ENCODE measurements at regions not wholly inside any gene's neighbourhood (a gene's known extent, or its start where the extent isn't known, plus 50 kb on each side); places are given as distances from the start of the nearest gene placed in this dataset.

DNA sequence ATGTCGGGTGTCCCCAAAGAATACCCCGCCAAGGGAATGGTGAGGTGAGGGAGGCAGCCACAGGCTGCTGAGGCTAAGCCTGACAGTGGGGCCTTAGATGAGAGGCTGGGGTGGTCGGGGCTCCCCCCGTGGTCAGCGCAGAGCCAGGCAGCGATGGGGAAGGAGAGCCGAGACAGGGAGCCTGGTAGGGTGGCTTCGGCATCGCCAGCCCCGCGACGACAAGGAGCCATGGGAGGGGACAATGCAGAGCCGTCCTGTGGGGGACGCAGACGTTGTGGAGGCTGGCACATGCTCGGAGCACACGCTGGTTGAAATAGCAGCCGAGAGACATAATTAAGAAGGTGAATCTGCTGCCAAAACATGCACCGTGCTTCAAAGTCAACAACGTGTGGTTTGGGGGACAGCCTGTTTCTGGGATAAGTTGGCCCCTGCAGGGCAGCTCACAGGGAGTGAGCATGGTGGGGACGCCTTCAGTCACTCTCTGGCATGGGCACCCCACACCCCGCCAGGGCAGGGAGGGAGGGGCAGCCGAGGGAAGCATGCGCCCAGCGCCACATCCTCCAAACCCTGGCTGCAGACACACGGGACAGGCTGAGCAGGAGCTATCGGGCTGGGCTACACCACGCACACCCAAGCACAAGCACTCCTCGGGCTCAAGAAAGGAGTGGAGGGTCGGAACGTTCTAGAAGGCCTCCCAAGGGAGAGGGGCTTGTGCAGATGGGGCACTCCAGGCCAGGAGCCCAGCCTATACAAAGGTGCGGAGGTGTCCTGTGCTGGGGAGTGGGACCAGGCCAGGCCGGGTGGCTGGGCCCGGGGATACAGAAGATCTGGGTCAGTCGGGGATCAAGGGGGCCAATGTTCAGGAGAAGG is 66.6 kb upstream of the C14orf180 start:
- TF ChIP-seq EZH2 (IDR thresholded peaks at IDR 0.05; ENCODE audit: borderline replicate concordance, low read depth, low read length, severe bottlenecking) (no peak), CTCF (IDR thresholded peaks at IDR 0.05; ENCODE audit: borderline replicate concordance, extremely low read depth, low read length, poor library complexity, severe bottlenecking) (no peak)
- ATAC-seq (ENCODE audit: insufficient read depth, low read depth), result no peak
- Histone ChIP-seq H2AFZ (ENCODE audit: low read depth, low read length) (no peak overlapping the region), H3K27me3 (ENCODE audit: insufficient read depth, low read length, poor library complexity) (no peaks in the 10 kb centered on the region), H3K4me1 (ENCODE audit: insufficient read depth, low read length) (no peaks in the 10 kb centered on the region), H3K4me2 (ENCODE audit: insufficient read depth, low read length) (no peak overlapping the region), H3K27ac (ENCODE audit: low read length) (no peak overlapping the region), H3K9ac (ENCODE audit: low read depth, low read length) (no peak overlapping the region), H3K36me3 (ENCODE audit: insufficient read depth, low read length) (no peaks in the 10 kb centered on the region), H3K9me3 (ENCODE audit: insufficient read depth, low read length, severe bottlenecking) (no peaks in the 10 kb centered on the region), H3K79me2 (ENCODE audit: insufficient read depth, low read length) (no peaks in the 10 kb centered on the region), H3K4me3 (ENCODE audit: low read depth in 1 of 2, low read length in 2 of 2) (no peak overlapping the region), H4K20me1 (ENCODE audit: insufficient read depth, low read length) (no peaks in the 10 kb centered on the region)
- DNase-seq, result no peak

DNA sequence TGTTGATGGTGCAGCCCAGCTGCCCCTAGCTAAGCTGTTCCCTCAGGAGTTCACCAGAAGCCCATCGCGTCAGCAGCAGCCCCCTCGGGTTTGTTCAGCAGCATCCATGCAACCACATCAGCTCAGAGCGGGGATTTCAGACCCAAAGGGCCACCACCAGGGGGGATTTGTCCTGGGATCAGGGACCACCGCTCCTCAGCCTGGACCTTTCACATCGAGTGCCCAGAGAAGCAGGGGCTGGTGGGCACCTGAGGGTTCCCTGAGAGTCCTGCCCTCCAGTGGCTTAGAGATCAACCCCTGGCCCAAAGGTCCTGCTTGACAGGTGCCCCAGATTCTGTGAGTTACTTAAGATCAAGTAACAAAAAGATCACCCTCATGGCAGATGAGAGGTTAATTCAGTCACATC is 65.9 kb upstream of the C14orf180 start:
- Histone ChIP-seq H4K20me1 (ENCODE audit: insufficient read depth, low read length) (no peaks in the 10 kb centered on the region), H3K79me2 (ENCODE audit: insufficient read depth, low read length) (no peaks in the 10 kb centered on the region), H3K36me3 (ENCODE audit: insufficient read depth, low read length) (no peaks in the 10 kb centered on the region), H3K9me3 (ENCODE audit: insufficient read depth, low read length, severe bottlenecking) (no peaks in the 10 kb centered on the region), H3K4me1 (ENCODE audit: insufficient read depth, low read length) (no peaks in the 10 kb centered on the region), H2AFZ (ENCODE audit: low read depth, low read length) (no peak overlapping the region), H3K27me3 (ENCODE audit: insufficient read depth, low read length, poor library complexity) (no peaks in the 10 kb centered on the region), H3K4me2 (ENCODE audit: insufficient read depth, low read length) (no peak overlapping the region), H3K4me3 (ENCODE audit: low read depth in 1 of 2, low read length in 2 of 2) (no peak overlapping the region), H3K27ac (ENCODE audit: low read length) (no peak overlapping the region), H3K9ac (ENCODE audit: low read depth, low read length) (no peak overlapping the region)
- TF ChIP-seq CTCF (IDR thresholded peaks at IDR 0.05; ENCODE audit: borderline replicate concordance, extremely low read depth, low read length, poor library complexity, severe bottlenecking) (no peak), EZH2 (IDR thresholded peaks at IDR 0.05; ENCODE audit: borderline replicate concordance, low read depth, low read length, severe bottlenecking) (no peak)
- DNase-seq (no peak), ATAC-seq (ENCODE audit: insufficient read depth, low read depth) (no peak)

GRCh38 chr14:104514156-104514848 is 65.3 kb upstream of the C14orf180 start:
- no peak for TF ChIP-seq EZH2 (IDR thresholded peaks at IDR 0.05; ENCODE audit: borderline replicate concordance, low read depth, low read length, severe bottlenecking)
- TF ChIP-seq CTCF (IDR thresholded peaks at IDR 0.05; ENCODE audit: borderline replicate concordance, extremely low read depth, low read length, poor library complexity, severe bottlenecking), result no peak
- Histone ChIP-seq H4K20me1 (ENCODE audit: insufficient read depth, low read length) (no peaks in the 10 kb centered on the region), H3K4me2 (ENCODE audit: insufficient read depth, low read length) (no peak overlapping the region), H3K9ac (ENCODE audit: low read depth, low read length) (no peak overlapping the region), H3K4me3 (ENCODE audit: low read depth in 1 of 2, low read length in 2 of 2) (no peak overlapping the region), H3K27ac (ENCODE audit: low read length) (no peak overlapping the region), H3K4me1 (ENCODE audit: insufficient read depth, low read length) (no peaks in the 10 kb centered on the region), H3K79me2 (ENCODE audit: insufficient read depth, low read length) (no peaks in the 10 kb centered on the region), H3K36me3 (ENCODE audit: insufficient read depth, low read length) (no peaks in the 10 kb centered on the region), H3K27me3 (ENCODE audit: insufficient read depth, low read length, poor library complexity) (no peaks in the 10 kb centered on the region), H3K9me3 (ENCODE audit: insufficient read depth, low read length, severe bottlenecking) (no peaks in the 10 kb centered on the region), H2AFZ (ENCODE audit: low read depth, low read length) (no peak overlapping the region)
- DNase-seq (no peak), ATAC-seq (ENCODE audit: insufficient read depth, low read depth) (no peak)
